ENCODE measurements at regions not wholly inside any gene's neighbourhood (a gene's known extent, or its start where the extent isn't known, plus 50 kb on each side); places are given as distances from the start of the nearest gene placed in this dataset.

DNA sequence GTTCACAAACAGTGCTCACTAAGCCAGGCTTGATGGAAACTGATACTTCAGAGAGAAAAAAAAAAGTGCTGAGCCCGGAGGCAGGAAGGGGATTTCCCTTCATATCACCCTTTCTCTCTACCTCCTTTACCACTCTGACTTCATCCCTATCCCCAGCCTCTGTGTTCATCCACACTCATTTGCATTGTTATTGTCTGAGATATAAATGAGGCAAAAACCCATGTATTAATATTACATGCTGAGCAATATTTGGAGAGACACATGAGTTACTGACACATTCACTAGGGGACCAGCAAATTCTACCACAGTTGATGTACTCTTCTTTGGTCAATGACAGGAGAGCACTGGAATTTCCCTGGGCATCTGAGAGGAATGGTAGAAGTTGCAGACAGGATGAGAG, 175.8 kb downstream of the TNFSF18 start:
- peaks cover 23% of the 10 kb centered on the region for H3K27me3 Mint-ChIP-seq
- no peak overlapping the region for H3K27ac Mint-ChIP-seq
- H3K4me3 Mint-ChIP-seq = no peak overlapping the region
- peak; percentile 20 for DNase-seq
- intact Hi-C loops (cut with micrococcal nuclease) = loop anchor here (1.0 kb wide), 1 partner anchor 20 kb away; no protein-coding TSS in a partner anchor
- H3K9me3 Mint-ChIP-seq = no peaks in the 10 kb centered on the region
- peaks cover 4% of the 10 kb centered on the region for H3K36me3 Mint-ChIP-seq
- peaks cover 29% of the 10 kb centered on the region for H3K4me1 Mint-ChIP-seq (ENCODE audit: low read depth)
- ChIA-PET CTCF (no interaction called here), POLR2A (no interaction called here)

DNA sequence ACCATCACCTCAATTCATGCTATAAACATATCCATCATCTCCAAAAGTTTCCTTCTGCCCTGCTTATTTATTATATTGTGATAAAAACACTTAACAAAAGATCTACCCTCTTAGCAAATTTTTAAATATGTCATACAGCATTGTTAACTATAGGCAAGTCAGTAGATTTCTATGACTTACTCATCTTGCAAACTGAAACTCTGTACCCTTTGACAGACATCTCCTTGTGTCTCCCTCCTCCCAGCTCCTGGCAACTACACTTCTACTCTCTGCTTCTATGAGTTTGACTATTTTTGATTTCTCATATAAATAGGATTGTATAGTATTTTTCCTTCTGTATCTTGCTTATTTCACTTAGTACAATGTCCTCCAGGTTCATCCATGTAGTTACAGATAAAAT, 174.8 kb downstream of the TNFSF18 start:
- Mint-ChIP-seq H3K27me3 (peaks cover 22% of the 10 kb centered on the region), H3K4me3 (no peak overlapping the region), H3K9me3 (no peaks in the 10 kb centered on the region), H3K27ac (no peak overlapping the region), H3K36me3 (peaks cover 6% of the 10 kb centered on the region), H3K4me1 (ENCODE audit: low read depth) (peaks cover 21% of the 10 kb centered on the region)
- no peak for DNase-seq
- intact Hi-C loops (cut with micrococcal nuclease) = loop anchor here (1.0 kb wide), 1 partner anchor 19 kb away; no protein-coding TSS in a partner anchor
- ChIA-PET CTCF (interaction anchor here (0.5 kb wide), 1 partner anchor 142 kb away, joined by 3 read pairs; no protein-coding TSS in a partner anchor), POLR2A (no interaction called here)

GRCh38 chr1:172882385-172882784, 168.4 kb downstream of the TNFSF18 start:
- Mint-ChIP-seq H3K4me3 (no peak overlapping the region), H3K4me1 (ENCODE audit: low read depth) (peaks cover 15% of the 10 kb centered on the region), H3K36me3 (peaks cover 6% of the 10 kb centered on the region), H3K27ac (no peak overlapping the region), H3K9me3 (no peaks in the 10 kb centered on the region), H3K27me3 (peaks cover 33% of the 10 kb centered on the region)
- DNase-seq = no peak
- CTCF ChIA-PET = interaction anchor here (3.2 kb wide), 1 partner anchor 12 kb away, joined by 12 read pairs; no protein-coding TSS in a partner anchor
- intact Hi-C loops (cut with micrococcal nuclease) = loop anchor here (2.0 to 5.0 kb wide), 4 partner anchors 16 to 415 kb away; no protein-coding TSS in a partner anchor
- POLR2A ChIA-PET = interaction anchor here (1.0 to 1.8 kb wide), 2 partner anchors 12 to 16 kb away, joined by 4 to 5 read pairs; no protein-coding TSS in a partner anchor

- CTCF ChIA-PET = interaction anchor here (1.2 to 3.2 kb wide), 3 partner anchors 12 to 138 kb away, joined by 3 to 12 read pairs (median 10); no protein-coding TSS in a partner anchor
- peak; percentile 20 for DNase-seq
- intact Hi-C loops (cut with micrococcal nuclease) = loop anchor here (1.0 to 5.0 kb wide), 6 partner anchors 12 to 414 kb away; no protein-coding TSS in a partner anchor
- Mint-ChIP-seq H3K27ac (no peak overlapping the region), H3K27me3 (peaks cover 33% of the 10 kb centered on the region), H3K36me3 (peaks cover 6% of the 10 kb centered on the region), H3K4me3 (no peak overlapping the region), H3K4me1 (ENCODE audit: low read depth) (peaks cover 15% of the 10 kb centered on the region), H3K9me3 (no peaks in the 10 kb centered on the region)
- POLR2A ChIA-PET = interaction anchor here (1.0 to 1.8 kb wide), 2 partner anchors 12 to 16 kb away, joined by 4 to 5 read pairs; no protein-coding TSS in a partner anchor
Observed at GRCh38 chr1:172882791-172883386, 167.9 kb downstream of the TNFSF18 start.

DNA sequence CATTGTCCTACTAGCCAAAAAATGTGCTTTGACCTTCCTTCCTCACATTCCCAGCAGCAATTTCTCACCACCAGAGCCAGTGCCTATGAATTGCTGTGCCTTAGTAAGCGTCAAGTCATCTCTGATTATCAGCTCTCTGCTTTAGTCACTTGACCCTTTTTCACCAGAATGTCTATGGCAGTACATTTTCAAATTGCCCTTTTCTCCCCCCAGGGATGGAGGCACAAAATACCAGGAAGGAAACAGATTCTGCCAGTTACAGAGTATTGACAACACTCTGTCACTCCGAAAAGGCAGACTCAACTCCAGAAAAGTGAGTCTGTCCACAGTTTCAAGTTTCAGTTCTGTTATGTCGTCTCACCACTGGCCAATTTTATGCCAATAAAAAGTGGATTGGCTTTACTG, 167.4 kb downstream of the TNFSF18 start:
- peak; percentile 48 for DNase-seq
- intact Hi-C loops (cut with micrococcal nuclease) = loop anchor here (1.0 to 5.0 kb wide), 6 partner anchors 12 to 414 kb away; no protein-coding TSS in a partner anchor
- ChIA-PET POLR2A (interaction anchor here (1.8 kb wide), 1 partner anchor 15 kb away, joined by 4 read pairs; no protein-coding TSS in a partner anchor), CTCF (interaction anchor here (1.2 to 3.2 kb wide), 3 partner anchors 11 to 138 kb away, joined by 3 to 12 read pairs (median 10); no protein-coding TSS in a partner anchor)
- no peak overlapping the region for H3K27ac Mint-ChIP-seq
- peaks cover 15% of the 10 kb centered on the region for H3K4me1 Mint-ChIP-seq (ENCODE audit: low read depth)
- H3K27me3 Mint-ChIP-seq = peaks cover 33% of the 10 kb centered on the region
- H3K4me3 Mint-ChIP-seq = no peak overlapping the region
- no peaks in the 10 kb centered on the region for H3K9me3 Mint-ChIP-seq
- H3K36me3 Mint-ChIP-seq = peaks cover 6% of the 10 kb centered on the region

- Mint-ChIP-seq H3K9me3 (no peaks in the 10 kb centered on the region), H3K27me3 (peaks cover 33% of the 10 kb centered on the region), H3K4me1 (ENCODE audit: low read depth) (peaks cover 15% of the 10 kb centered on the region), H3K4me3 (no peak overlapping the region), H3K27ac (no peak overlapping the region), H3K36me3 (peaks cover 6% of the 10 kb centered on the region)
- intact Hi-C loops (cut with micrococcal nuclease) = loop anchor here (1.0 to 5.0 kb wide), 6 partner anchors 11 to 413 kb away; no protein-coding TSS in a partner anchor
- ChIA-PET POLR2A (interaction anchor here (0.8 to 1.8 kb wide), 2 partner anchors 15 to 19 kb away, joined by 3 to 4 read pairs; no protein-coding TSS in a partner anchor), CTCF (interaction anchor here (1.2 to 3.2 kb wide), 3 partner anchors 11 to 139 kb away, joined by 3 to 12 read pairs (median 10); no protein-coding TSS in a partner anchor)
- peak; percentile 24 for DNase-seq
Observed at GRCh38 chr1:172883844-172884243, 166.9 kb downstream of the TNFSF18 start.

DNA sequence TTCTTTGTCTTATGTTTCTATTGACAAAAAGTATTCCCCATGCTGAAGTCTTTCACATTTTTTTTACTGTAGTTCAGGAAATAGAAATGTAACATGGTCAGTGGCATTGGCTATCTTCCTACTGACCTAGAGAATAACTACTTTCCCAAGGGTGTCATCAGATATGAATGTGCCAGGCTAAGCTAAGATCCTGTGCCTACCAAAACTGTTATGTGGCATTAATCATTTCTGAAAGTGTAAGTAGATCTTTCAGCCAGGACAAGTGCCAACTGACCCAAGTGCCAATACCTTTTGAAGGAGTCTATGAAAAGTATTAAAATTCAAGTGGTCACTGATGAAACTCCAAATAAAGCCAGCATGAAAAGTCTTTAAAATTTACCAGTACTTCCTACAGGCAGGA, 165.3 kb downstream of the TNFSF18 start:
- H3K27ac Mint-ChIP-seq = no peak overlapping the region
- ChIA-PET CTCF (interaction anchor here (1.1 to 3.2 kb wide), 2 partner anchors 9 to 63 kb away, joined by 3 to 12 read pairs; no protein-coding TSS in a partner anchor), POLR2A (no interaction called here)
- no peak for DNase-seq
- no peaks in the 10 kb centered on the region for H3K36me3 Mint-ChIP-seq
- no peak overlapping the region for H3K4me3 Mint-ChIP-seq
- intact Hi-C loops (cut with micrococcal nuclease) = no loop called here
- no peaks in the 10 kb centered on the region for H3K9me3 Mint-ChIP-seq
- peaks cover 29% of the 10 kb centered on the region for H3K27me3 Mint-ChIP-seq
- peaks cover 15% of the 10 kb centered on the region for H3K4me1 Mint-ChIP-seq (ENCODE audit: low read depth)

- no peak overlapping the region for H3K4me3 Mint-ChIP-seq
- intact Hi-C loops (cut with micrococcal nuclease) = no loop called here
- peaks cover 24% of the 10 kb centered on the region for H3K27me3 Mint-ChIP-seq
- H3K4me1 Mint-ChIP-seq (ENCODE audit: low read depth) = peaks cover 15% of the 10 kb centered on the region
- no peak overlapping the region for H3K27ac Mint-ChIP-seq
- no peaks in the 10 kb centered on the region for H3K9me3 Mint-ChIP-seq
- H3K36me3 Mint-ChIP-seq = no peaks in the 10 kb centered on the region
- no peak for DNase-seq
- ChIA-PET CTCF (interaction anchor here (1.1 to 1.4 kb wide), 2 partner anchors 63 to 316 kb away, joined by 3 to 4 read pairs; no protein-coding TSS in a partner anchor), POLR2A (no interaction called here)
Observed at GRCh38 chr1:172885971-172886370, 164.8 kb downstream of the TNFSF18 start.

- Mint-ChIP-seq H3K4me3 (no peak overlapping the region), H3K4me1 (ENCODE audit: low read depth) (peaks cover 15% of the 10 kb centered on the region), H3K27ac (no peak overlapping the region), H3K27me3 (peaks cover 22% of the 10 kb centered on the region), H3K9me3 (no peaks in the 10 kb centered on the region), H3K36me3 (no peaks in the 10 kb centered on the region)
- intact Hi-C loops (cut with micrococcal nuclease) = no loop called here
- CTCF ChIA-PET = interaction anchor here (1.4 kb wide), 1 partner anchor 315 kb away, joined by 4 read pairs; no protein-coding TSS in a partner anchor
- no peak for DNase-seq
- POLR2A ChIA-PET = interaction anchor here (0.5 kb wide), 1 partner anchor 883 kb away, joined by 4 read pairs; no protein-coding TSS in a partner anchor
Observed at GRCh38 chr1:172887162-172887561, 163.6 kb downstream of the TNFSF18 start.

- intact Hi-C loops (cut with micrococcal nuclease) = loop anchor here (10.0 kb wide), 1 partner anchor 442 kb away; no protein-coding TSS in a partner anchor
- ChIA-PET CTCF (interaction anchor here (2.4 to 2.6 kb wide), 3 partner anchors 10 to 114 kb away, joined by 12 to 14 read pairs (median 12); no protein-coding TSS in a partner anchor), POLR2A (no interaction called here)
- H3K9me3 Mint-ChIP-seq = no peaks in the 10 kb centered on the region
- no peak overlapping the region for H3K4me3 Mint-ChIP-seq
- peaks cover 34% of the 10 kb centered on the region for H3K4me1 Mint-ChIP-seq (ENCODE audit: low read depth)
- H3K27ac Mint-ChIP-seq = no peak overlapping the region
- no peak for DNase-seq
- H3K36me3 Mint-ChIP-seq = no peaks in the 10 kb centered on the region
- H3K27me3 Mint-ChIP-seq = peaks cover 19% of the 10 kb centered on the region
Observed at GRCh38 chr1:172893146-172893841, 157.4 kb downstream of the TNFSF18 start.

DNA sequence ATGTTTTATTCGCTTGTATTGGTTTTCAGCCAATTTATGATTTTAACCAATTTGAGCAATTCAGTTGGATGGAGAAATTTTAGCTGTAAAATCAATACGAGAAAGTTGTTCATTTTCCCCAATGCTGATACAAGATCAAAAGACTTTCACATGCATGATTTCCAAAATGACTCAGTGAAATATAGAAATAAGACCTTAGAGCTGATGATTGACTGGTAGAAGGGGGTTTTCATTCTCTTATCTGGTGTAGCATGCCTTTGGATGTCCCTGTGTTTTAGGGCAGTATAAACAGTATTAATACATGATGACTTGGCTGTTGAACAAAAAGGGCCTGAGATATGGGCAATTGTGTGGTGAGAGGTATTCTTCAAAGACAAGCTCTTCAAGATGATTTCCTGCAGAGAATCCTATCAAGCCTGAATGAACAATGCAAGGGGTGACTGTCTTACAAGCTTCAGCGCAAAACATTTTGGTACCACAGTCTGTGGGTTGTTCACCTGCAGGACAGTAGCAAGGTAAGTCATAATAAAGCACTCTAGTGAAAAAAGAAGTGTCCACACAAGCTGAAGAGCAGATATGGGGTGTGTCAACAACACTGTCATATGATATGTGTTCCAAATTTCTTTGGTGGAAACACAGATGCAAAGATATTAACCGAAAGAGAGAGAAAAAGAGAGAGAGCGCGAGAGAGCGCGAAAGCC, 156.2 kb downstream of the TNFSF18 start:
- no peak for DNase-seq
- ChIA-PET POLR2A (interaction anchor here (0.8 to 1.4 kb wide), 6 partner anchors 12 to 404 kb away, joined by 3 to 6 read pairs (median 4); no protein-coding TSS in a partner anchor), CTCF (interaction anchor here (1.0 to 3.5 kb wide), 11 partner anchors 11 to 307 kb away, joined by 3 to 29 read pairs (median 6); no protein-coding TSS in a partner anchor)
- Mint-ChIP-seq H3K9me3 (no peaks in the 10 kb centered on the region), H3K27me3 (peaks cover 18% of the 10 kb centered on the region), H3K27ac (peak overlapping the region; percentile 14), H3K4me3 (peak overlapping the region; percentile 54), H3K36me3 (peaks cover 2% of the 10 kb centered on the region), H3K4me1 (ENCODE audit: low read depth) (peaks cover 38% of the 10 kb centered on the region)
- intact Hi-C loops (cut with micrococcal nuclease) = loop anchor here (1.0 to 10.0 kb wide), 10 partner anchors 11 to 440 kb away; partner anchors contain the start of gene TNFSF4
